Spleen (tissue), 3 donors: ENCODE measurements at regions not wholly inside any gene's neighbourhood (a gene's known extent, or its start where the extent isn't known, plus 50 kb on each side); places are given as distances from the start of the nearest gene placed in this dataset.

Experiments
- POLR2A ChIP-seq, 3 donors: fragments of 450-650 bp; IDR thresholded peaks; one replicate each; pipeline ENCODE4 v1.5.1; 2017; ENCODE audit warnings: antibody characterized with exemption in 3 of 3, mild to moderate bottlenecking in 1 of 3
- POLR2AphosphoS5 ChIP-seq, 3 donors: sonication (generic); formaldehyde crosslinking; IDR thresholded peaks; one replicate each; pipeline ENCODE4 v1.5.1; 2017; ENCODE audit warnings: antibody characterized with exemption in 3 of 3

GRCh38 chr10:65219444-65219843 is 1698.2 kb downstream of the REEP3 start:
- TF ChIP-seq POLR2A (IDR thresholded peaks at IDR 0.05) (no peak), POLR2AphosphoS5 (IDR thresholded peaks at IDR 0.05) (no peak)
